Panc1 (cell line): ENCODE measurements at regions not wholly inside any gene's neighbourhood (a gene's known extent, or its start where the extent isn't known, plus 50 kb on each side); places are given as distances from the start of the nearest gene placed in this dataset.
"Not testable (repeated sequence)": the region's sequence is repeated elsewhere in the genome, so short reads cannot be mapped to it uniquely, and the experiment has no call there.

Source experiments
- ATAC-seq: fragments of 200-7000 bp; cut with Tn5 transposase; 2 replicates; pipeline ENCODE4 v1.9.1; 2020; ENCODE audit warnings: mild to moderate bottlenecking, moderate library complexity
- BruUV-seq: library from RNA; stranded (reverse); fragments of 400-500 nt; replicated peaks from 2 replicates; lab custom pipeline; 2021; lab: Mats Ljungman, UMichigan
- CTCF ChIA-PET: fragments of 300-600 bp; sonication (Branson Sonifier 250); formaldehyde crosslinking; loops from one replicate; lab custom pipeline; 2022; ENCODE audit warnings: antibody characterized with exemption; lab: Charles Lee
- POLR2A ChIA-PET: fragments of 300-600 bp; sonication (Branson Sonifier 250); formaldehyde crosslinking; loops from one replicate; lab custom pipeline; 2022; ENCODE audit warnings: antibody characterized with exemption; lab: Charles Lee
- DNase-seq: peaks from one replicate; pipeline ENCODE4 v3.0.0-alpha.2; 2010; ENCODE audit warnings: low read depth, low spot score
- H3K27ac ChIP-seq: 2 replicates; pipeline ENCODE4 v1.5.1; 2011; ENCODE audit warnings: mild to moderate bottlenecking, low read length, inconsistent platforms
- H3K27me3 ChIP-seq: fragments of 200-500 bp; sonication (Bioruptor generic); 2 replicates; pipeline ENCODE4 v1.6.0; 2014; ENCODE audit warnings: low read length, inconsistent platforms; ENCODE audit not compliant: control insufficient read depth, insufficient read depth
- H3K36me3 ChIP-seq: fragments of 200-500 bp; sonication (Bioruptor generic); 2 replicates; pipeline ENCODE4 v1.5.1; 2014; ENCODE audit warnings: inconsistent platforms, mild to moderate bottlenecking, low read length, moderate library complexity; ENCODE audit not compliant: control insufficient read depth, insufficient read depth
- H3K4me1 ChIP-seq: 2 replicates; pipeline ENCODE4 v1.5.1; 2011; ENCODE audit warnings: inconsistent platforms, mild to moderate bottlenecking, low read length, moderate library complexity; ENCODE audit not compliant: control insufficient read depth, insufficient read depth
- H3K4me3 ChIP-seq, 2 experiments: 2 replicates each; pipeline ENCODE4 v1.5.1; 2011 to 2012; ENCODE audit warnings: low read depth in 2 of 2, low read length in 2 of 2, mild to moderate bottlenecking in 2 of 2, inconsistent platforms in 1 of 2, moderate library complexity in 1 of 2
- H3K9me3 ChIP-seq: fragments of 200-500 bp; sonication (Bioruptor generic); 2 replicates; pipeline ENCODE4 v1.5.1; 2014; ENCODE audit warnings: low read depth, mild to moderate bottlenecking, inconsistent platforms, low read length, moderate library complexity; ENCODE audit not compliant: control insufficient read depth, insufficient read depth
- CTCF ChIP-seq: fragments of 450-650 bp; IDR thresholded peaks from 2 replicates; pipeline ENCODE4 v1.5.1; 2017; ENCODE audit warnings: mild to moderate bottlenecking
- POLR2AphosphoS5 ChIP-seq: IDR thresholded peaks from 2 replicates; pipeline ENCODE4 v1.6.1; 2012; ENCODE audit warnings: mild to moderate bottlenecking, low read depth, low read length, moderate library complexity
- SIN3A ChIP-seq: IDR thresholded peaks from 2 replicates; pipeline ENCODE4 v1.6.1; 2012; ENCODE audit warnings: low read depth, mild to moderate bottlenecking, low read length, moderate library complexity, borderline replicate concordance; ENCODE audit not compliant: insufficient read depth
- TCF7L2 ChIP-seq: IDR thresholded peaks from 2 replicates; pipeline ENCODE4 v1.6.1; 2011; ENCODE audit warnings: mild to moderate bottlenecking, low read depth, low read length, inconsistent platforms
- in situ Hi-C: cut with HindIII; loops from 2 replicates; pipeline ENCODE4 v1.10.0; 2016; ENCODE audit warnings: low sequenced_read_pairs, low pct_unique_long_range_greater_than_20kb
- intact Hi-C: fragments of 100-400 bp; cut with micrococcal nuclease; formaldehyde crosslinking; loops from one replicate; pipeline ENCODE4 v1.10.0; 2022; ENCODE audit not compliant: unreplicated experiment
- TF ChIP-seq, protein P1 (sequence below), 2 experiments: IDR thresholded peaks; 2 replicates each; pipeline ENCODE4 v1.6.1; 2011 to 2012; ENCODE audit warnings: low read depth in 2 of 2, control low read depth in 1 of 2, low read length in 1 of 2, mild to moderate bottlenecking in 1 of 2, moderate library complexity in 1 of 2; ENCODE audit not compliant: insufficient read depth in 1 of 2

DNA sequence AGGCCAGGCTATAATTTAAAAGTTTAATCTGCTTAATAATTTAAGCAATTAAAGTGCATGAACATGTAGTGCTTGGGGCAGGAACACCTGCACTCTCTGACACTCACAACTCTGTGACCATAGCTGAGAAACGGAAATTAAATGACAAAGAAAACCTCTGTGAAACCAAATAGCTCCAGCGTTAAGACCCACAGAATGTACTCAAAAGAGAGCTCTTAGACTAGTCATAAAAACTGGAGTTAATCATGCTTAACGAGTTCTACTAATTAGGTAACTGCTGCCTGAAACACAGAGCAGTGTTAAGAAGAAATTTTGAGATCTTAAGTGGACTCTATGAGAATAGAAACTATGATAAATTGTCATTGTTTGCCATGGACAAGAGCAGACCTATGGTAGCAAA is 174.4 kb upstream of the SPIN4 start:
- Histone ChIP-seq H3K36me3 (no peaks in the 10 kb centered on the region), H3K27ac (no peak overlapping the region), H3K4me1 (no peaks in the 10 kb centered on the region), H3K27me3 (no peaks in the 10 kb centered on the region), H3K4me3 (no peak overlapping the region), H3K9me3 (no peaks in the 10 kb centered on the region)
- no TSS peak for BruUV-seq
- ATAC-seq (no peak), DNase-seq (no peak)
- in situ Hi-C loops: no loop called here
- CTCF ChIA-PET: no interaction called here
- intact Hi-C loops: no loop called here
- no peak for TF ChIP-seq SIN3A
- TF ChIP-seq TCF7L2: no peak
- no peak for TF ChIP-seq CTCF
- TF ChIP-seq POLR2AphosphoS5: no peak
- TF ChIP-seq, protein P1, sequence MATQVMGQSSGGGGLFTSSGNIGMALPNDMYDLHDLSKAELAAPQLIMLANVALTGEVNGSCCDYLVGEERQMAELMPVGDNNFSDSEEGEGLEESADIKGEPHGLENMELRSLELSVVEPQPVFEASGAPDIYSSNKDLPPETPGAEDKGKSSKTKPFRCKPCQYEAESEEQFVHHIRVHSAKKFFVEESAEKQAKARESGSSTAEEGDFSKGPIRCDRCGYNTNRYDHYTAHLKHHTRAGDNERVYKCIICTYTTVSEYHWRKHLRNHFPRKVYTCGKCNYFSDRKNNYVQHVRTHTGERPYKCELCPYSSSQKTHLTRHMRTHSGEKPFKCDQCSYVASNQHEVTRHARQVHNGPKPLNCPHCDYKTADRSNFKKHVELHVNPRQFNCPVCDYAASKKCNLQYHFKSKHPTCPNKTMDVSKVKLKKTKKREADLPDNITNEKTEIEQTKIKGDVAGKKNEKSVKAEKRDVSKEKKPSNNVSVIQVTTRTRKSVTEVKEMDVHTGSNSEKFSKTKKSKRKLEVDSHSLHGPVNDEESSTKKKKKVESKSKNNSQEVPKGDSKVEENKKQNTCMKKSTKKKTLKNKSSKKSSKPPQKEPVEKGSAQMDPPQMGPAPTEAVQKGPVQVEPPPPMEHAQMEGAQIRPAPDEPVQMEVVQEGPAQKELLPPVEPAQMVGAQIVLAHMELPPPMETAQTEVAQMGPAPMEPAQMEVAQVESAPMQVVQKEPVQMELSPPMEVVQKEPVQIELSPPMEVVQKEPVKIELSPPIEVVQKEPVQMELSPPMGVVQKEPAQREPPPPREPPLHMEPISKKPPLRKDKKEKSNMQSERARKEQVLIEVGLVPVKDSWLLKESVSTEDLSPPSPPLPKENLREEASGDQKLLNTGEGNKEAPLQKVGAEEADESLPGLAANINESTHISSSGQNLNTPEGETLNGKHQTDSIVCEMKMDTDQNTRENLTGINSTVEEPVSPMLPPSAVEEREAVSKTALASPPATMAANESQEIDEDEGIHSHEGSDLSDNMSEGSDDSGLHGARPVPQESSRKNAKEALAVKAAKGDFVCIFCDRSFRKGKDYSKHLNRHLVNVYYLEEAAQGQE (IDR thresholded peaks at IDR 0.05; ENCODE audit: insufficient read depth in 1 of 2, low read depth in 2 of 2, low read length in 1 of 2): no peak
- POLR2A ChIA-PET: no interaction called here

GRCh38 chrX:63519368-63519767 is 168.2 kb upstream of the SPIN4 start:
- BruUV-seq, DNase-seq, H3K27me3 ChIP-seq, H3K9me3 ChIP-seq, H3K36me3 ChIP-seq, intact Hi-C loops, ATAC-seq, H3K4me1 ChIP-seq, in situ Hi-C loops, H3K27ac ChIP-seq, POLR2A ChIA-PET, CTCF ChIA-PET: not testable (repeated sequence)
- H3K4me3 ChIP-seq: peak overlapping the region in 1 of 2 experiments; percentile 27; a peak in 1 of 4 replicates

DNA sequence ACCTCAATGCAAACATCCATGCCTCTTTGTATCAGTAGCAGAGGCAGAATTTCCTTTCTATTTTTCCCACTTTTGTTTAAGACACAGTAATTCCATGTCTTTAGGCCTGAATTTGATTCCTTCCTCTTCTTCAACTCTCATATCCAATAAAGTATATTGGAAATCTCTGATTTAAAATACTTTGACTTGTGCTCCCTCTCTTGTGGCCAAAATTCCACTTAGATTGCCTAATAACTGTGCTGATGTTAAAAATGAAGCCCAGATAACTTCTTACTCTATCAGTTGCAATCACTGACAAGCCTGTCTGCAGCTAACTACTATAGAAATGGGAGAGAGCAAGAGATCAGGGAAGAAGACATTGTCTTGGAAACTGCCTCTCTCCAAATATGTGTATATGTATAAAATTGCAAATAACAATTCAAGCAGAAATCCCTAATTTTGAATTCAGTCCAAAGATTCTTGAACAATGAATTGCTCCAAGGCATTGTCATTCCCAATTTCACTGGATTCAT is 163.5 kb upstream of the SPIN4 start:
- no TSS peak for BruUV-seq
- no peaks in the 10 kb centered on the region for H3K27me3 ChIP-seq
- in situ Hi-C loops: no loop called here
- POLR2A ChIA-PET: no interaction called here
- H3K4me3 ChIP-seq: no peak overlapping the region
- no peaks in the 10 kb centered on the region for H3K36me3 ChIP-seq
- no peaks in the 10 kb centered on the region for H3K9me3 ChIP-seq
- CTCF ChIA-PET: no interaction called here
- H3K4me1 ChIP-seq: no peaks in the 10 kb centered on the region
- H3K27ac ChIP-seq: no peak overlapping the region
- ATAC-seq: no peak
- no peak for TF ChIP-seq POLR2AphosphoS5
- TF ChIP-seq, protein P1 (IDR thresholded peaks at IDR 0.05; ENCODE audit: insufficient read depth in 1 of 2, low read depth in 2 of 2, low read length in 1 of 2): no peak
- no peak for TF ChIP-seq SIN3A
- no peak for TF ChIP-seq CTCF
- no peak for TF ChIP-seq TCF7L2
- no peak for DNase-seq
- intact Hi-C loops: no loop called here
